Colon (tissue), 2 donors: ENCODE measurements at regions not wholly inside any gene's neighbourhood (a gene's known extent, or its start where the extent isn't known, plus 50 kb on each side); places are given as distances from the start of the nearest gene placed in this dataset.
A peak's percentile ranks its signal among the peaks of the same experiment; 100 is the strongest.
"Not testable (repeated sequence)": the region's sequence is repeated elsewhere in the genome, so short reads cannot be mapped to it uniquely, and the experiment has no call there.

ENCODE experiments used
- FAIRE-seq: peaks from 2 replicates; lab custom pipeline; 2012; peaks lifted over from hg19 to GRCh38; lab: Jason Lieb, UNC
- donor health status: control.
- donor health status: control.

- no peak for FAIRE-seq
These were observed 379.4 kb downstream of the ZNF674 start for GRCh38 chrX:46165866-46166265.

- no peak for FAIRE-seq
These were observed 379.8 kb downstream of the ZNF674 start for GRCh38 chrX:46165411-46165810.

- FAIRE-seq = no peak
These were observed 392.5 kb downstream of the ZNF674 start for GRCh38 chrX:46152756-46153155.

GRCh38 chrX:46151332-46151731, 393.9 kb downstream of the ZNF674 start:
- FAIRE-seq = not testable (repeated sequence)

GRCh38 chrX:46144566-46144965, 400.7 kb downstream of the ZNF674 start:
- FAIRE-seq = no peak

- no peak for FAIRE-seq
These were observed 404.9 kb downstream of the ZNF674 start for GRCh38 chrX:46140272-46140671.

GRCh38 chrX:46130247-46130646, 415.0 kb downstream of the ZNF674 start:
- no peak for FAIRE-seq

GRCh38 chrX:46125111-46125510, 420.1 kb downstream of the ZNF674 start:
- peak; percentile 77 for FAIRE-seq

- FAIRE-seq = no peak
These were observed 428.0 kb downstream of the ZNF674 start for GRCh38 chrX:46117234-46117633.

- not testable (repeated sequence) for FAIRE-seq
These were observed 457.9 kb downstream of the ZNF674 start for GRCh38 chrX:46087310-46087709.

- not testable (repeated sequence) for FAIRE-seq
These were observed 465.1 kb downstream of the ZNF674 start for GRCh38 chrX:46080121-46080520.

GRCh38 chrX:46072791-46073190, 472.4 kb downstream of the ZNF674 start:
- no peak for FAIRE-seq

- FAIRE-seq = no peak
These were observed 472.8 kb downstream of the ZNF674 start for GRCh38 chrX:46072372-46072771.

- no peak for FAIRE-seq
These were observed 474.8 kb downstream of the ZNF674 start for GRCh38 chrX:46070421-46070820.

GRCh38 chrX:46059316-46059715, 485.9 kb downstream of the ZNF674 start:
- no peak for FAIRE-seq

- no peak for FAIRE-seq
These were observed 500.7 kb downstream of the ZNF674 start for GRCh38 chrX:46044486-46044885.

- no peak for FAIRE-seq
These were observed 505.2 kb downstream of the ZNF674 start for GRCh38 chrX:46040001-46040400.

GRCh38 chrX:46039526-46039925, 505.7 kb downstream of the ZNF674 start:
- no peak for FAIRE-seq

GRCh38 chrX:46036508-46036907, 508.7 kb downstream of the ZNF674 start:
- no peak for FAIRE-seq

- no peak for FAIRE-seq
These were observed 510.4 kb downstream of the ZNF674 start for GRCh38 chrX:46034868-46035267.

GRCh38 chrX:46029777-46030176, 515.4 kb downstream of the ZNF674 start:
- no peak for FAIRE-seq

GRCh38 chrX:46016296-46016695, 528.9 kb downstream of the ZNF674 start:
- FAIRE-seq = no peak

GRCh38 chrX:46015653-46016052, 529.6 kb downstream of the ZNF674 start:
- FAIRE-seq = peak; percentile 78

GRCh38 chrX:45992402-45993123, 552.7 kb downstream of the ZNF674 start:
- no peak for FAIRE-seq
